Fibroblast of villous mesenchyme (primary cell): ENCODE measurements at regions not wholly inside any gene's neighbourhood (a gene's known extent, or its start where the extent isn't known, plus 50 kb on each side); places are given as distances from the start of the nearest gene placed in this dataset.

Source experiments
- DNase-seq: peaks from one replicate; pipeline ENCODE4 v3.0.0-alpha.2; 2010; ENCODE audit warnings: low read depth
- H3K4me3 ChIP-seq: 2 replicates; pipeline ENCODE4 v1.5.1; 2011; ENCODE audit warnings: low read depth, mild to moderate bottlenecking, low read length
- TF ChIP-seq, protein P1 (sequence below): IDR thresholded peaks from 2 replicates; pipeline ENCODE4 v1.5.1; 2012; ENCODE audit warnings: low read depth, mild to moderate bottlenecking, low read length; ENCODE audit not compliant: insufficient read depth

- no peak overlapping the region for H3K4me3 ChIP-seq
- TF ChIP-seq, protein P1, sequence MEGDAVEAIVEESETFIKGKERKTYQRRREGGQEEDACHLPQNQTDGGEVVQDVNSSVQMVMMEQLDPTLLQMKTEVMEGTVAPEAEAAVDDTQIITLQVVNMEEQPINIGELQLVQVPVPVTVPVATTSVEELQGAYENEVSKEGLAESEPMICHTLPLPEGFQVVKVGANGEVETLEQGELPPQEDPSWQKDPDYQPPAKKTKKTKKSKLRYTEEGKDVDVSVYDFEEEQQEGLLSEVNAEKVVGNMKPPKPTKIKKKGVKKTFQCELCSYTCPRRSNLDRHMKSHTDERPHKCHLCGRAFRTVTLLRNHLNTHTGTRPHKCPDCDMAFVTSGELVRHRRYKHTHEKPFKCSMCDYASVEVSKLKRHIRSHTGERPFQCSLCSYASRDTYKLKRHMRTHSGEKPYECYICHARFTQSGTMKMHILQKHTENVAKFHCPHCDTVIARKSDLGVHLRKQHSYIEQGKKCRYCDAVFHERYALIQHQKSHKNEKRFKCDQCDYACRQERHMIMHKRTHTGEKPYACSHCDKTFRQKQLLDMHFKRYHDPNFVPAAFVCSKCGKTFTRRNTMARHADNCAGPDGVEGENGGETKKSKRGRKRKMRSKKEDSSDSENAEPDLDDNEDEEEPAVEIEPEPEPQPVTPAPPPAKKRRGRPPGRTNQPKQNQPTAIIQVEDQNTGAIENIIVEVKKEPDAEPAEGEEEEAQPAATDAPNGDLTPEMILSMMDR = peak; percentile 37
- peak; percentile 14 for DNase-seq
These were observed 50.8 kb upstream of the SLC36A4 start for GRCh38 chr11:93248602-93249001.

- TF ChIP-seq, protein P1 = no peak
- no peak overlapping the region for H3K4me3 ChIP-seq
- DNase-seq = peak; percentile 20
These were observed 51.8 kb upstream of the SLC36A4 start for GRCh38 chr11:93249459-93250220.

- TF ChIP-seq, protein P1 = no peak
- H3K4me3 ChIP-seq = no peak overlapping the region
- DNase-seq = no peak
These were observed 52.5 kb upstream of the SLC36A4 start for GRCh38 chr11:93250326-93250725.

DNA sequence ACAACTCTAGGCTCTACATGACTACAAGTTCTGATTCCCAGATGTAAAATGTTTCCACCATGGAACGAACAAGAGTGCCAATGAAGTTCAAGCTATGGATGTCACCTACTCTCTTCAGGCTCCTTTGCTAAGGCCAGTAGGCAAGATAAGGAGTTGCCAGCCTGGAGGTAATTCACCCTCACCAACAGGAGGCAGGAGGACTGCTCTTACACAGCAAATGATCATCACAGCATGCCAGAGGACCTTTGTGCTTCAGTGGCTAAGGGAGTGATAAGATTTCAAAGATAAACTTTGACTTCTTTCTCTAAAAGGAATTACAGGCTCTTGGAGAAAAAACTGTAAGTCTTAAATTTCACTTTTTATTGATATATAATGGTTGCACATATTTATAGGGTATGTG, 54.1 kb upstream of the SLC36A4 start:
- TF ChIP-seq, protein P1 = no peak
- H3K4me3 ChIP-seq = no peak overlapping the region
- no peak for DNase-seq

DNA sequence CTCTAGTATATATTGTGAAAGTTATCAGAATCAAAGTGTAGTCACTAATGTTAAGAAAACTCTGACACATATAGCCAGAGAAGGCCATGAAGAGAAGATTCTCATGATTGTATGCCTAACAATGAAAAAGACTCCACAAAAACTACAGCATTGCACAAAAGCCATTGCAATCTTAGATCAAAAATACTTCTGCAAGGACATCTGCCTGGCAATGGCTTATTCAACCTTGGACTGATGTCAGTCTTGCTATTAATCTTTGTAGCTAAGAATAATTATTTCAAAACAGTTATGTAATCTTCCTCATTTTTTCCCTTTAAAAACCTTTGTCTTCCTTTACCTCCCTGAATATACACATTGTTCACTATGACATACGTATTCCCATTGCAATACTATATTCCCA, 55.3 kb upstream of the SLC36A4 start:
- no peak for DNase-seq
- no peak overlapping the region for H3K4me3 ChIP-seq
- TF ChIP-seq, protein P1 = no peak

- no peak overlapping the region for H3K4me3 ChIP-seq
- no peak for DNase-seq
- TF ChIP-seq, protein P1 = no peak
These were observed 58.8 kb upstream of the SLC36A4 start for GRCh38 chr11:93256623-93257022.

DNA sequence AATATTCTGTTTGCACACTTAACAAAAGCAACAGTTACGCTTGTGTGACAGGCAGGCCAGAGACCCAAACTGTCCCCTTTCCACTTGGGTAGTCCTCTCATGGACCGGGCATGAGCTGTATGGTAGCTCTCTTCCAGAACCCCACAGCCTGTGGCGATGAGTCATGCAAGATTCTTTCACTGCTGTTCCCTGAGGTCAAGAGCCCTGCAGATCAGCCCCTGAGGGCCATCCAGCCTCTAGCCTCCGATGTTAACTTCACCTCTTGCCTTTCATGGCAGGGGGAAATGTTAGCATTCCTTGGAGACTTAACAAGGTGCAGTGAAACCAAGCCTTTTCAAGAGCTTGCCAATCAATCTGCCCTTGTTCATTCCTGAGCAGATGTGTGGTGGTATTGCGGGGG, 63.2 kb upstream of the DEUP1 start:
- no peak for DNase-seq
- no peak overlapping the region for H3K4me3 ChIP-seq

More for the DNA sequence above, 63.2 kb upstream of the DEUP1 start:
- TF ChIP-seq, protein P1 = no peak
